ENCODE measurements at regions not wholly inside any gene's neighbourhood (a gene's known extent, or its start where the extent isn't known, plus 50 kb on each side); places are given as distances from the start of the nearest gene placed in this dataset.
A peak's percentile ranks its signal among the peaks of the same experiment; 100 is the strongest.
"Not testable (repeated sequence)": the region's sequence is repeated elsewhere in the genome, so short reads cannot be mapped to it uniquely, and the experiment has no call there.

- H3K27me3 Mint-ChIP-seq (ENCODE audit: unreplicated experiment): no peaks in the 10 kb centered on the region
- H3K27ac Mint-ChIP-seq (ENCODE audit: unreplicated experiment): peak overlapping the region; percentile 82
- H3K9me3 Mint-ChIP-seq (ENCODE audit: unreplicated experiment): no peaks in the 10 kb centered on the region
- no peak for DNase-seq (ENCODE audit: extremely low spot score, unreplicated experiment)
- no peak for TF ChIP-seq CTCF (IDR thresholded peaks at IDR 0.05)
- peaks cover 61% of the 10 kb centered on the region for H3K4me1 Mint-ChIP-seq (ENCODE audit: unreplicated experiment)
- H3K4me3 Mint-ChIP-seq (ENCODE audit: unreplicated experiment): no peak overlapping the region
- no peaks in the 10 kb centered on the region for H3K36me3 Mint-ChIP-seq (ENCODE audit: unreplicated experiment)
These were observed 124.2 kb downstream of the METRNL start for GRCh38 chr17:83203472-83204221.

- Mint-ChIP-seq H3K27ac (ENCODE audit: unreplicated experiment) (peak overlapping the region; percentile 82), H3K4me1 (ENCODE audit: unreplicated experiment) (peaks cover 59% of the 10 kb centered on the region), H3K4me3 (ENCODE audit: unreplicated experiment) (no peak overlapping the region), H3K36me3 (ENCODE audit: unreplicated experiment) (no peaks in the 10 kb centered on the region), H3K27me3 (ENCODE audit: unreplicated experiment) (no peaks in the 10 kb centered on the region), H3K9me3 (ENCODE audit: unreplicated experiment) (no peaks in the 10 kb centered on the region)
- no peak for TF ChIP-seq CTCF (IDR thresholded peaks at IDR 0.05)
- no peak for DNase-seq (ENCODE audit: extremely low spot score, unreplicated experiment)
These were observed 124.9 kb downstream of the METRNL start for GRCh38 chr17:83204230-83204725.

- not testable (repeated sequence) for H3K4me3 Mint-ChIP-seq (ENCODE audit: unreplicated experiment); H3K27ac Mint-ChIP-seq (ENCODE audit: unreplicated experiment); H3K27me3 Mint-ChIP-seq (ENCODE audit: unreplicated experiment); H3K9me3 Mint-ChIP-seq (ENCODE audit: unreplicated experiment); DNase-seq (ENCODE audit: extremely low spot score, unreplicated experiment); H3K36me3 Mint-ChIP-seq (ENCODE audit: unreplicated experiment)
- peaks cover 53% of the 10 kb centered on the region for H3K4me1 Mint-ChIP-seq (ENCODE audit: unreplicated experiment)
These were observed 125.5 kb downstream of the METRNL start for GRCh38 chr17:83204736-83205386.

GRCh38 chr17:83205387-83206035, 126.1 kb downstream of the METRNL start:
- H3K36me3 Mint-ChIP-seq (ENCODE audit: unreplicated experiment); H3K4me3 Mint-ChIP-seq (ENCODE audit: unreplicated experiment); H3K9me3 Mint-ChIP-seq (ENCODE audit: unreplicated experiment); H3K27ac Mint-ChIP-seq (ENCODE audit: unreplicated experiment); H3K27me3 Mint-ChIP-seq (ENCODE audit: unreplicated experiment): not testable (repeated sequence)
- peak; percentile 89 for DNase-seq (ENCODE audit: extremely low spot score, unreplicated experiment)
- TF ChIP-seq CTCF (IDR thresholded peaks at IDR 0.05): peak; percentile 63
- H3K4me1 Mint-ChIP-seq (ENCODE audit: unreplicated experiment): peaks cover 46% of the 10 kb centered on the region

GRCh38 chr17:83206036-83206394, 126.6 kb downstream of the METRNL start:
- H3K4me1 Mint-ChIP-seq (ENCODE audit: unreplicated experiment): peaks cover 41% of the 10 kb centered on the region
- H3K36me3 Mint-ChIP-seq (ENCODE audit: unreplicated experiment); DNase-seq (ENCODE audit: extremely low spot score, unreplicated experiment); H3K4me3 Mint-ChIP-seq (ENCODE audit: unreplicated experiment); H3K27me3 Mint-ChIP-seq (ENCODE audit: unreplicated experiment); H3K9me3 Mint-ChIP-seq (ENCODE audit: unreplicated experiment); H3K27ac Mint-ChIP-seq (ENCODE audit: unreplicated experiment): not testable (repeated sequence)

GRCh38 chr17:83206819-83207588, 127.6 kb downstream of the METRNL start:
- H3K27me3 Mint-ChIP-seq (ENCODE audit: unreplicated experiment); H3K9me3 Mint-ChIP-seq (ENCODE audit: unreplicated experiment); H3K27ac Mint-ChIP-seq (ENCODE audit: unreplicated experiment); H3K36me3 Mint-ChIP-seq (ENCODE audit: unreplicated experiment); H3K4me3 Mint-ChIP-seq (ENCODE audit: unreplicated experiment): not testable (repeated sequence)
- peaks cover 31% of the 10 kb centered on the region for H3K4me1 Mint-ChIP-seq (ENCODE audit: unreplicated experiment)
- peak; percentile 76 for DNase-seq (ENCODE audit: extremely low spot score, unreplicated experiment)

- H3K4me3 Mint-ChIP-seq (ENCODE audit: unreplicated experiment); DNase-seq (ENCODE audit: extremely low spot score, unreplicated experiment); H3K27ac Mint-ChIP-seq (ENCODE audit: unreplicated experiment); H3K4me1 Mint-ChIP-seq (ENCODE audit: unreplicated experiment); H3K9me3 Mint-ChIP-seq (ENCODE audit: unreplicated experiment); H3K36me3 Mint-ChIP-seq (ENCODE audit: unreplicated experiment); H3K27me3 Mint-ChIP-seq (ENCODE audit: unreplicated experiment): not testable (repeated sequence)
These were observed 167.6 kb downstream of the METRNL start for GRCh38 chr17:83247001-83247400.
